HG03066 (cell line): ENCODE measurements at regions not wholly inside any gene's neighbourhood (a gene's known extent, or its start where the extent isn't known, plus 50 kb on each side); places are given as distances from the start of the nearest gene placed in this dataset.
"Not testable (repeated sequence)": the region's sequence is repeated elsewhere in the genome, so short reads cannot be mapped to it uniquely, and the experiment has no call there.

ENCODE experiments used
- ATAC-seq: cut with Tn5 transposase; IDR thresholded peaks from one replicate; pipeline ENCODE4 v1.9.1; 2021; ENCODE audit warnings: low read depth; ENCODE audit not compliant: unreplicated experiment

GRCh38 chr18:8984131-8984721 lies 118.3 kb upstream of the NDUFV2 start:
- no peak for ATAC-seq

- ATAC-seq = no peak
These were observed 115.3 kb upstream of the NDUFV2 start for GRCh38 chr18:8987241-8987640.

- ATAC-seq = no peak
These were observed 114.1 kb upstream of the NDUFV2 start for GRCh38 chr18:8988260-8988871.

GRCh38 chr18:8989017-8989416 lies 113.5 kb upstream of the NDUFV2 start:
- ATAC-seq = no peak

- ATAC-seq = no peak
These were observed 112.6 kb upstream of the NDUFV2 start for GRCh38 chr18:8989855-8990254.

- no peak for ATAC-seq
These were observed 112.0 kb upstream of the NDUFV2 start for GRCh38 chr18:8990276-8991031.

- no peak for ATAC-seq
These were observed 111.3 kb upstream of the NDUFV2 start for GRCh38 chr18:8991155-8991554.

- not testable (repeated sequence) for ATAC-seq
These were observed 110.0 kb upstream of the NDUFV2 start for GRCh38 chr18:8992500-8992899.

GRCh38 chr18:8994603-8995002 lies 107.9 kb upstream of the NDUFV2 start:
- ATAC-seq = no peak

GRCh38 chr18:8995096-8995495 lies 107.4 kb upstream of the NDUFV2 start:
- ATAC-seq = no peak

- ATAC-seq = no peak
These were observed 105.6 kb upstream of the NDUFV2 start for GRCh38 chr18:8996771-8997432.

- ATAC-seq = no peak
These were observed 104.9 kb upstream of the NDUFV2 start for GRCh38 chr18:8997634-8998033.

GRCh38 chr18:8998481-8999217 lies 103.8 kb upstream of the NDUFV2 start:
- no peak for ATAC-seq

- no peak for ATAC-seq
These were observed 102.6 kb upstream of the NDUFV2 start for GRCh38 chr18:8999872-9000271.

- no peak for ATAC-seq
These were observed 101.8 kb upstream of the NDUFV2 start for GRCh38 chr18:9000733-9001132.

GRCh38 chr18:9001209-9001608 lies 101.3 kb upstream of the NDUFV2 start:
- no peak for ATAC-seq

GRCh38 chr18:9003406-9004100 lies 98.9 kb upstream of the NDUFV2 start:
- ATAC-seq = no peak

- ATAC-seq = not testable (repeated sequence)
These were observed 98.2 kb upstream of the NDUFV2 start for GRCh38 chr18:9004308-9004707.

- not testable (repeated sequence) for ATAC-seq
These were observed 94.8 kb upstream of the NDUFV2 start for GRCh38 chr18:9007700-9008099.

- no peak for ATAC-seq
These were observed 94.2 kb upstream of the NDUFV2 start for GRCh38 chr18:9008200-9008708.
